HG02938 (cell line): ENCODE measurements at regions not wholly inside any gene's neighbourhood (a gene's known extent, or its start where the extent isn't known, plus 50 kb on each side); places are given as distances from the start of the nearest gene placed in this dataset.

Source experiments
- ATAC-seq: cut with Tn5 transposase; IDR thresholded peaks from one replicate; pipeline ENCODE4 v1.9.1; 2021; ENCODE audit warnings: mild to moderate bottlenecking, moderate library complexity; ENCODE audit not compliant: unreplicated experiment

GRCh38 chr13:39279077-39279476, 240.8 kb downstream of the NHLRC3 start:
- no peak for ATAC-seq

DNA sequence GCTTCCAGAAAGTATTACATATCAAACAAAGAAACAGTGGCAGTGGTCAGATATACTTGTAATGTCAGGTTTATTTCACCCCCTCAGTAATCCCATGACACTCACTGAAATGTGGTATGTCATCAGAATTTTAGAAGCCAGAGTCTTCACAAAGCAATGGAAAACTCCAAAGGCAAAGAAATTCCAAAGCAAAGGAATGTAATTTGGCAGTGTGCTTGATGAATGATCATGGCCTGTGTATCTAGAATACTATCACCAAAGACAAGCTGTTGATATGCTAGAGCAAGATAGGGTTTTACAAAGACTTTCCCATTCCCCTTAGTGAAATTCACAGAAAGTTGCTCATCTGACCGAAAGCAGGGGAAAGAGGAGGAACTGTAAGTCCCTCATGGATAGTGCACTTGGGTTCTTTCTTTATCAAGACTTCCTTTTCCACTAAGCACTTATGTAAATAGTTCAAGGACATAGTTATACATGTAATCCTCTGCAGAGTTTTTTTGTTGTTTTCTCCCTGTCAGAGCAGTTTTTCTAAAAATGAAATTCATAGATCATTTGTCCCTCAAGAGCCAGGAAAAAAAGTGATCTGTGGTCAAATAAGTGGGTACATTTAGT, 243.4 kb downstream of the NHLRC3 start:
- no peak for ATAC-seq

DNA sequence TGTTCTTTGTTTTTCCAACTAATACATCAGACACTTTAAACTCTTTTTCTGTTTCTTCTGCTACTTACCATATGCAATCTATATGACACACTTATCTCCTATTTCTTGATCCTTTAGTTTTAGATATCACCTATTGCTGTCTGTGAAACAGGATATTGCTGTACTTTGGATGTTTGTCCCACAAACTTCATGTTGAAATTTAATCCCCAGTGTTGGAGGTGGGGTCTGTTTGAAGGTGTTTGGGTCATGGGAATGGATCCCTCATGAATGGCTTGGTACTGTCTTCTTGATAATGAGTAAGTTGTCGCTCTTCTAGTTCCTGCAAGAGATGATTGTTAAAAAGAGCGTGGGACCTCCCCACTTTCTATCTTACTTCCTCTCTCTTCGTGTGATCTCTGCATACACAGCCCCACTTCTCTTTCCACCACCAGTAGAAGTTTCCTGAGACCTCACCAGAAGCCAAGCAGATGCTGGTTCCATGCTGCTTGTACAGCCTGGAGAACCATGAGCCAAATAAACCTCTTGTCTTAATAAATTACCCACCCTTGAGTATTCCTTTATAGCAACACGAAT, 244.2 kb downstream of the NHLRC3 start:
- peak; percentile 99 for ATAC-seq

GRCh38 chr13:39283072-39283471, 244.8 kb downstream of the NHLRC3 start:
- ATAC-seq = no peak

DNA sequence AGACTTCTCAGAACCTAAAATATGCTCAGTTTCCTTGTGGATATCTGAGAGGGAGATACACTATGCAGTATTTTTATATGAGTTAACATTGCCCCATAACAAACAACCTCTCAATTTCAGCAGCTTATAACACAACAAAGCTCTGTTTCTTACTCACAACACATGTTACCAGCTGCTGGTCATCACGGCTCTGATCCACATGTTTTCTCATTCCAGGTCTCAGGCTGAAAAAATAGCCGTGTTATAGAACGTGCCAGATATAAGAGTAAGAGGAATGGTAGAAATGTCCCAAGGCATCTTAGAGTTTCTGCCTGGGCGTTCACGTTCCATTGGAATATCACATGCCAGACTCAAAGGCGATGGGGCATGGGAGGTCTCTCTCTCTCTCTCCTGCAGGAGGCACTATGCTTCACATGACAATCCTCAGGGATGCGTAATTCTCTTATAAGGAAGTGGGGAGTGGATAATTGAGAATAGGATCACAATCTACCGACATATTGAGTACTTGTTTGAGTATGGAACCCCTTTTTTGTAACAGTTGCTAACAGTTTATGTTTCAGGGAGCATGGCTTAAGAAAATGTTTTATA, 246.6 kb downstream of the NHLRC3 start:
- no peak for ATAC-seq
